Esophagus squamous epithelium (tissue), 5 donors: ENCODE measurements at regions not wholly inside any gene's neighbourhood (a gene's known extent, or its start where the extent isn't known, plus 50 kb on each side); places are given as distances from the start of the nearest gene placed in this dataset.

Experiments
- DNase-seq: peaks from one replicate; lab custom pipeline; 2025; lab: John Stamatoyannopoulos, UW
- H3K27ac ChIP-seq, 4 donors: fragments of 200-600 bp; sonication (generic); one replicate each; pipeline ENCODE4 v1.5.1; 2016 to 2019; ENCODE audit warnings: mild to moderate bottlenecking in 1 of 4
- H3K27me3 ChIP-seq, 4 donors: fragments of 200-600 bp; sonication (generic); 1 replicate in 3 of 4; 2 replicates in 1 of 4; pipeline versions ENCODE4 v1.5.1 to v1.6.0; 2017 to 2021; ENCODE audit warnings: antibody characterized with exemption in 1 of 4
- H3K36me3 ChIP-seq, 3 donors: fragments of 200-600 bp; sonication (generic); one replicate each; pipeline ENCODE4 v1.5.1; 2016 to 2019
- H3K4me1 ChIP-seq, 3 donors: fragments of 200-600 bp; sonication (generic); one replicate each; pipeline ENCODE4 v1.5.1; 2017 to 2019
- H3K4me3 ChIP-seq, 4 donors: fragments of 200-600 bp; sonication (generic); 1 replicate in 3 of 4; 2 replicates in 1 of 4; pipeline ENCODE4 v1.5.1; 2016 to 2019; ENCODE audit warnings: mild to moderate bottlenecking in 2 of 4, moderate library complexity in 1 of 4
- H3K9me3 ChIP-seq, 3 donors: fragments of 200-600 bp; sonication (generic); one replicate each; pipeline ENCODE4 v1.5.1; 2016 to 2019
- CTCF ChIP-seq, 6 experiments: fragments of 450-650 bp in 4 of 6; fragments of 200-600 bp in 2 of 6; sonication (generic) in 2 of 6; IDR thresholded peaks; one replicate each; pipeline ENCODE4 v1.5.1; 2016 to 2019; ENCODE audit warnings: antibody characterized with exemption in 6 of 6, mild to moderate bottlenecking in 4 of 6, moderate library complexity in 4 of 6
- POLR2A ChIP-seq, 4 donors: fragments of 450-650 bp; IDR thresholded peaks; one replicate each; pipeline ENCODE4 v1.6.1; 2017; ENCODE audit warnings: antibody characterized with exemption in 4 of 4, mild to moderate bottlenecking in 4 of 4, moderate library complexity in 3 of 4
- WGBS, 2 donors: methylation state at CpG; one replicate each; pipeline ENCODE4 v1.1.5; 2018; 5-methylcytosine and 5-hydroxymethylcytosine counted together
- intact Hi-C: fragments of 100-400 bp; cut with DNase I; formaldehyde crosslinking; loops from one replicate; pipeline ENCODE4 v1.15.0; 2022
- donor health status: DM: yes; HTN: yes; CAD: no.

- intact Hi-C loops = no loop called here
- DNase-seq = no peak
- Histone ChIP-seq H3K36me3 (no peaks in the 10 kb centered on the region), H3K4me3 (no peak overlapping the region), H3K27me3 (no peaks in the 10 kb centered on the region), H3K27ac (no peak overlapping the region), H3K4me1 (no peaks in the 10 kb centered on the region), H3K9me3 (no peaks in the 10 kb centered on the region)
- 79 to 87% methylated on average over 5 to 6 of the region's 6 CpGs for WGBS, 2 donors
- TF ChIP-seq CTCF (IDR thresholded peaks at IDR 0.05) (no peak), POLR2A (IDR thresholded peaks at IDR 0.05) (no peak)
Measured at GRCh38 chr4:31327031-31327430, 606.9 kb downstream of the PCDH7 start.

DNA sequence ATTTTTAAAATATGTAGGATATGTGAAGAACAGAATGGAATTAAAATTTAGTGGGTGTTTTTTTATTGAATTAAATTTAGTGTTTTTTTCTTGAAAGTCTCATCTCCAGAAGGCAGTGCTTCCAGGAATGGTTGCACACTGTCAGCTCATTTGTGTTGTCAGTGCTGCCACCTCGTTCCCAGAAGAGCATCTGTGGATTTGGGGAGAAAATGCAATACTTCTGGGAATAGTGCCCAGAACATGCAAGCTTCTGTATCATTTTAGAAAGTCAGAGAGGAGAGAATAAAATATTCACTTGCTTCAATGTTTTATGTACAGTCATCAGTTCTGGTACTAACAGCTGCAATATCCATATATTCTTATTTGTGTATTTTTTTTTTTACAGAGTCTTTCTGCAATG lies 608.8 kb downstream of the PCDH7 start:
- Histone ChIP-seq H3K9me3 (no peaks in the 10 kb centered on the region), H3K4me1 (no peaks in the 10 kb centered on the region), H3K36me3 (no peaks in the 10 kb centered on the region), H3K4me3 (no peak overlapping the region), H3K27me3 (no peaks in the 10 kb centered on the region), H3K27ac (no peak overlapping the region)
- intact Hi-C loops = no loop called here
- DNase-seq = no peak
- TF ChIP-seq POLR2A (IDR thresholded peaks at IDR 0.05) (no peak), CTCF (IDR thresholded peaks at IDR 0.05) (no peak)
- 18 to 20% methylated on average over 1 of the region's 1 CpG for WGBS, 2 donors

GRCh38 chr4:31334086-31334910 lies 614.1 kb downstream of the PCDH7 start:
- intact Hi-C loops = no loop called here
- no peak overlapping the region for H3K27ac ChIP-seq
- 55 to 62% methylated on average over 2 of the region's 2 CpGs for WGBS, 2 donors
- H3K27me3 ChIP-seq = no peaks in the 10 kb centered on the region
- no peaks in the 10 kb centered on the region for H3K9me3 ChIP-seq
- H3K4me1 ChIP-seq = no peaks in the 10 kb centered on the region
- no peak overlapping the region for H3K4me3 ChIP-seq
- no peak for DNase-seq
- TF ChIP-seq POLR2A (IDR thresholded peaks at IDR 0.05) (no peak), CTCF (IDR thresholded peaks at IDR 0.05) (no peak)
- no peaks in the 10 kb centered on the region for H3K36me3 ChIP-seq

DNA sequence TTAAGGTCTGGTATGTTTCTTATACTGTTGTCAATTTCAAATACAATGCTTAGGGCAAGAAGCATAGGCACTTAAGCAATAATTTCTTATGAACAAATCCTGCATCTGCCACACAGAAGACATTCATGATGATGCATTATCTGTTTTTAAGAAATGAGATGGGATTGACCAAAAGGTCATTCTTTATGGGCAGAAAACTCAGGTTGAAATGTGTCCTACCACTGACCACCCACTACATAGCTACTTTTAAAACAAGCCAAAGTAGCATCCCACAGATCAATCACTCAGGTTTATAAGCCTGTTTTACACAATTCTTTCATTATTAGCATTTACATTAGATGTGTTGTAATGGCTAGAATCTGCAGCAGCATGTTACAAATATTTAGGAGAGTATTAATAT lies 617.8 kb downstream of the PCDH7 start:
- DNase-seq = no peak
- no peaks in the 10 kb centered on the region for H3K9me3 ChIP-seq
- TF ChIP-seq CTCF (IDR thresholded peaks at IDR 0.05) (no peak), POLR2A (IDR thresholded peaks at IDR 0.05) (no peak)
- H3K4me3 ChIP-seq = no peak overlapping the region
- no peaks in the 10 kb centered on the region for H3K27me3 ChIP-seq
- intact Hi-C loops = no loop called here
- H3K36me3 ChIP-seq = no peaks in the 10 kb centered on the region
- H3K27ac ChIP-seq = no peak overlapping the region
- H3K4me1 ChIP-seq = peaks cover 0 to 28% (median 0%) of the 10 kb centered on the region in 3 donors

DNA sequence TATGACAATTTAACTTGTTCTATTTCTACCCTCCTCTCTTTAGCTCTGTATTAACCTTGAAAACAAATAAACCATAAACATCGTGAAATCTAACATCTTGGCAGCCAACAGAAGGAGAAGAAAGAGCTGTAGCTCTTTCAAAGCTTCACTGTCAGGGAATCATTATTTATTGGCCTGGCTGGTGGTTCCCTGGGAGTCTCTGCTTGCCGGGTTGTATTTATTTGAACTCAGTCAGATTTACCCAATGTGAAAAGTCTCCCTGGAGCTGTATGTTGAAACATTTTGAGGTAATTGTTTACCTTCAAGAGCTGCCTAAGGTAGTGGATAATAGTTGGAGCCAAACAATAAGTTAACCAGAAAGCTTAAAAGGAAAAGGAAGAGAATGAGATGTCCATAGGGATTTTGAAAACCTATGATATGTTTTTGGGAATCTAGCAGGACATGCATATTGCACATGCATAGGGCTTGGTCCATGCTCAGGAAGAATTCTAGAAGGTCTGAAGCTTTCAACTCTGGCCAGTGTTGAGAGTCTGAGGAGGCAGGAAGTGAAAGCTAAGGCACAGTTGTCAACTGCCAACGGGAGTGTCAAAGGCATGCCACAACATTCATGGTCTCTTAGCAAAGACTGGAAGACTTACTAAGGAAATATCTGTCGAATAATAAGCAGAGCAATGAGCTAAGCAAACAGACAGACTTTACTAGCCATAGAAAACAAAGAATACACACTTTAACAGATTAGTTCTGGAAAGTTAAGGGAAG lies 621.6 kb downstream of the PCDH7 start:
- TF ChIP-seq CTCF (IDR thresholded peaks at IDR 0.05) (no peak), POLR2A (IDR thresholded peaks at IDR 0.05) (no peak)
- H3K9me3 ChIP-seq = no peaks in the 10 kb centered on the region
- H3K4me3 ChIP-seq = no peak overlapping the region
- H3K36me3 ChIP-seq = no peaks in the 10 kb centered on the region
- WGBS, 2 donors = 21 to 33% methylated on average over 4 of the region's 4 CpGs
- H3K4me1 ChIP-seq = peaks cover 0 to 28% (median 0%) of the 10 kb centered on the region in 3 donors
- intact Hi-C loops = no loop called here
- no peaks in the 10 kb centered on the region for H3K27me3 ChIP-seq
- H3K27ac ChIP-seq = peak overlapping the region in 3 of 4 donors; percentile 36 to 67 (median 36)
- no peak for DNase-seq
